OCI-M2 (cell line): ENCODE measurements at regions not wholly inside any gene's neighbourhood (a gene's known extent, or its start where the extent isn't known, plus 50 kb on each side); places are given as distances from the start of the nearest gene placed in this dataset.

Experiments used
- DNase-seq: peaks from one replicate; lab custom pipeline; 2025; ENCODE audit not compliant: unreplicated experiment; lab: John Stamatoyannopoulos, UW

DNA sequence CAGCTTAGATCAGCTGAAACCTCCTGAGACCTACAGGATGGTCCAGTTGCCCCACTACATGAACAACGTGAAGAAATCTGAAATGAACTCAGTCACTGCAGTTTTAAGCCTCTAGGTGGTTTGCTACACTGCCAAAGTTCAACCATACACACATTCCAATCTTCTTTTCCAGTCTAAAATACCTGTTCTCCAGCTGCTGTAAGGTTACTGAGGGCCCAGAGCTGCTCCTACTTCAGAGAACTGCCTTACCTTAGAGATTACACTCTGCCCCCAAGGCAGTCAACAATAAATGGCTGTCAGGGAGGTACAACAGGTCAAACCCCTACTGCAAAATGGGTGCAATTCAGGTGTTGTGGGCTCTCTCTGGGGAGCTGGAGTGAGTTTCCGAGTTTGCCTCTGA lies 154.1 kb upstream of the MIR17HG start:
- no peak for DNase-seq

DNA sequence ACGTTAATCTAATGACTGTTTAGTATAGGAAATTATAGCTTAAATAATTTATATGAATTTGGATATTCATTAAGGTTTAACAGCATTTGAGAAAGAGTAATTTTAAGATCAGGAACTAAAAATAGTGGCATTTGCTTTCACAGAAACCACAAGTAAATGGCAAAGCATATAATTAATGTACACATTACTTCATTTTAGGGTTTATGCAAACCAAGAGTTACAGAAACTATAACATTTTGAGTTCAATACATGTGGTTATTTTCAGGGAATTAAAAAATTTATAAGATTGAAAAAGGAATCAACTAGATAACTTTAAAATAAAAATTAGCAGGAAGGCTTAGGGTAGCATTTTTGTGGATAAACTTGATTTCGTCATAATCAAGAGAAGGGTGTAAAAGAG lies 151.7 kb upstream of the MIR17HG start:
- DNase-seq: no peak

DNA sequence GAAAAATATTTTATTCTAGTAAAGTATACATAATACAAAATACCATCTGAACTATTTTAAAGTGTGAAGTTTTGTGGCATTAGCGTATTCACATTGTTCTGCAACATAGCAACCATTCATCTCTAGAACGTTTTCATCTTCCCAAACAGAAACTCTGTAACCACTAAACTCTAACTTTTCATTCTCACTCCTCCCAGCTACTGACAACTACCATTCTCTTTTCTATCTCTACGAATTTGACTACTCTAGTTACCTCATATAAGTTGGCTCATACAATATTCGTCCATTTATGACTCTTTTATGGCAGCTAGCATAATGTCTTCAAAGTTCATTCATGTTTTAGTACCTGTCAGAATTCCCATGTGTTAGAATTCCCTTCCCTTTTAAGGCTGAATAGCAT lies 150.5 kb upstream of the MIR17HG start:
- no peak for DNase-seq

DNA sequence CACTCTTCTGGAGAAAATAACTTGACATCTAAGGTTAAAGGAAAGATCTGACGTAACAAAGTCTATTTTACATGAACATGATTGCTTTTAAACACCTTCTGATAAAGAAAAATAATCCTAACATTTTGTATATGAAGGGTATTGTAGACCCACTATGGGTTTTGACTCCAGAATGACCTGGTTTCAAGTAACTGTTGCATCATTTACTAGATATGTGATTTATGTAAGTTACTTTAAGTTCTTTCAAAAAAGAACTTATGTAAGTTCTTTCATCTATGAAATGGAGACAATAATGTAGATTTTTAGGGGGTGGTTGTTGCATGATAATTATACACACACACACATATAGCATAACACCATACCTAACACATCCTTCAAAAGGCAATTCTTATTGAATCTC lies 147.6 kb upstream of the MIR17HG start:
- no peak for DNase-seq

DNA sequence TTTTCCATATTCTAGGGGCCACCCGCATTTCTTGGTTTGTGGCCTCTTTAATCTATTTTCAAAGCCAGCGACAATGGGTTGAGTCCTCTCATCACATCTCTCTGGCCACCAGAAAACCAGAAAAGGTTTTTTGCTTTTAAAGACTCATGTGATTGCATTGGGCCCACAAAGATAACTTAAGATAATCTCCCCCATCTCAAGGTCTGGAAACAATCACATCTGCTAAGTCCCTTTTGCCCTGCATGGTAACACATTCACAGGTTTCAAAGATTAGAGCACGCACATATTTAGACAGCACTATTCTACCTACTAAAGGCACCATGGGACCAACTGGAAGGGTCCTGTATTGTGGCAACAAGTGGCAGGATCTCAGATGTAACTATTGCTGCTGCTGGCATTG lies 147.0 kb upstream of the MIR17HG start:
- no peak for DNase-seq

DNA sequence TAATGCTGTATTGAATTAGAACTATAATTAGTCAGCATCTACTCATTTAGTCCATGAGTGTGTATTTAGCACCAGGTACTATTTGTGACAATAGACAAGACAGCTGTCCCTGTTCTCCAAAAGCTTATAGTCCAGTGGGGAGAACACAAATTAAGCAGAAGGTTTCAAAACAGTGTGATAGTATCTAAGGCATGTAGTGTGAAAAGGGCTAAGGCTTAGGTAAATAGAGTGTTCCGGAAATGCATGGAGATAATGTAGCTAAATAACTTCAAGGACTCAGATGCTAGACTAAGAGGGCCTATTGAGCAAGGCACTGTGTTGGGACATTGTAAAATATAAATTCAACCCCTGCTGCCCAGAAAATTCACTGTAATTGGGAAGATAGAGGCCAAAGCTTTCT lies 144.1 kb upstream of the MIR17HG start:
- DNase-seq: no peak

DNA sequence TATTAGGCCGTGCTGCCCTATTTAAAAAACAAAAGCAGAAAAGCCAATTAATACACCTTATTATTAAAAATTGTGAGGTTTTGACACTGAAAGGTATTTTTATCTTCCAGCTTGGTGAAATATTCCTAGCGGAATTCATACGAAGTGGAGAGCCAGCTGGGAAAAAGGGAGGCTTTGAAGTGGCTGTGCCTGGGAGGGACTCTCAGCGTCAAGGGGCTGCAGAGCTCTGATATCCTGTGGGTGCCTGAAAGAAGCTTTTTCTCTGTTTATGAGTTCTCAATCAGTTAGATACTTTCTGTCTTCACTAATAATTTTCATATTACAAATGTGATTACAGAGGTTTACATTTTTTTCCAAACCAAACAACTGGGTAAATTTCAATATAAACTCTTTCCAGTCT lies 140.2 kb upstream of the MIR17HG start:
- no peak for DNase-seq

DNA sequence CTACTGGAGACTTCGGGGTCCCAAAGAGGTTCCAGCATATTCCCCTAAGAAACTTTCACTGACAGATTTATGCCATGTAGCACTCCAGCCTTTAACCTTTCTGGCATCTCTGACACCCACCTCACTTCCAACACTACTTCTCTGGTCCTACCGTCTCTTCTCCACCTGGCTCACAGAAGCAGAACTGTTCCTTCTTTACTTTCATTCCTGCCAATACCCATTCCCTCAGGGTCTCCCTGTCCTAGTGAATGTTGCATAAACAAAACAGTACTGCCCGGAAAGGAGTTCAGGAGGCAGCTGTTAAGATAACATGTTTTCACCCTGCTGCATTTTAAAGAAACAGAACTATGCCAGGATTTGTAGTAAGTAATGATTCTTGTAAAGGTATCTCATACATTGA lies 136.0 kb upstream of the MIR17HG start:
- DNase-seq: no peak

DNA sequence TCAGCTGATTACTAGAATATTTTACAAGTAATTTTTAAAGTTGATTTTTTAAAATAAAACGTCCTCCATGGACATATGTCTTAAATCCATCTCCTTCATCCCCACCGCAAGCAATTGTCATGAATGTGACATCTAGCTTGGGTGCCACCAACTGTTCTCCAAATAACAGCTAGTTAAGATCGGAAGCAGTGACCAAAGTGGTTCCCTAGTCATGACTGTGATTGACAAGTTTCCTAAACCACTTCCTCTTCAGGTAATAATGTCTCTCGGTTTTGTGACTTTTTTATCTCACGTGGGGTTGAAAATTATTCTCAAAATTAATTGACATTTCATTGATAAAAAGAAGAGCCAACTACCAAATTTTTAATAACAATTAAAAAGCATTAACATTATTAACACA lies 135.3 kb upstream of the MIR17HG start:
- DNase-seq: no peak

DNA sequence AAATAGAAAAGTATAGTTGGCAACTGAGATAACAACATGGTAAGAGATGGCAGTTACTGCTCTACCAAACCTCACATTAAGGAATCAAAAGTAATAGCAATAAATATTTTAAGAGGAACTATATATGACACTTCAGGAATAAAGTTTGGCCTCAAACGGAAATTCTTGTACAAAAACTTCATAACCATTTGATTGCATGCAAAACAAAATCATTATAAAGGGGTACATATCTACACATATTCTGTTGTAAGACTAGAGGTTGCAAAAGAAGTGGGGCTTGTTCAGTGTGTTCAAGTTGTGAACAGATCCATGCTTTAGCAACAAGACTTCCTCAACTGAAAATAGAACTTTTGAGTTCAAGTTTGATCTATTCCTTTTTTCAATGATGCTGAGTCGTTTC lies 133.5 kb upstream of the MIR17HG start:
- DNase-seq: no peak

DNA sequence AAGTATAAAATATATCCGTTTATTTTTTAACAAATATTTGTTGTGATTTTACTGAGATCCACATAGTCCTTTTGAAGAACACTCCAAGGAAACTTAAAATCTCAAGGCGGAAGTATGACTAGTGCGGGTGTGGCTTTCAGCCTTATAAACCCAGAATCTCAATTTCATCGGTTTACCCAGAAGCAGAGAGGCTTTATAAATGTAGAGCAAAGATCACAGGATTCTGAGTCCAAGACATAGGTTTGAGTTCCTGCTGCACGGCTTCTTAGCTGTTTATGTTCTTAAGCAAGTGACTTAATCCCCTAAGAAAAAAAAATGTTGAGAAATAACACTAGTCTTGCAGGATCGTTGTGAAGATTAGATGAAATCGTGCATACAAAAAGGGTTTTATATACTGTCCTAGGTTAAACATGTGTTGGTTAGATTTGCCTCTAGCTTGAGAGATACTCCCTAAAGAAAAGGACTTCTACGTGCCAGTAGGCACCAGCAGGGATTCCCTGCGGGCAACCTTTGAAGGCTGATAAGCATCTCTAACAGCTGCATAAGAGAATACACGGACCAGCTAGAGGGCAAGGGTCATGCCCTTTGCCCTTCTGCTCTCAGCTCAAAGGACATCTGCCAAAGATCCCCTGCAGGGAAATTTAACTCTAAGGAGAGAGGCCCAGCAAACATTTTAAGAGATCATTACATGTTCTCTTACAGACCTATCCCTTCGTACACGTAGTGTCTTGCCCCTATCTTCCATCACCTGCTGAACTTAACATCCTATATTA lies 130.4 kb upstream of the MIR17HG start:
- DNase-seq: no peak

DNA sequence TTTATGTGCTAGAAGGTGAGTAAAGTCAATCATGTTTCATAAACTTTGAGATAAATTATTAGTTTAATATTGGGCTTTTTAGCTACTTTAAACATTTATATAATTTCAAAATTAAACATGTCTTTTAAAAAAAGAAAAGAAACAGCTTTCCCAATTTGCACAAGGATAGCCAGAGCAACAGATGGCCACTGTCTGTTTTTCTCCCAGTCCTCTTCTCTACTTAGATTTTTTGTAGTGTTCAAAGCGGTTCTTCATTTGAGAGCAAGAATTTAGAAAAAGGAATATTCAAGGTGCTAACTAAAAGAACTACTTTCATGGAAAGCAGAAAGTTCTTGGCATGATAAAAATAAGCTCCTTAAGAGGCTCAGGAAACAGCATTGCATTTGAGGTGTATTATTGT lies 128.3 kb upstream of the MIR17HG start:
- DNase-seq: no peak

DNA sequence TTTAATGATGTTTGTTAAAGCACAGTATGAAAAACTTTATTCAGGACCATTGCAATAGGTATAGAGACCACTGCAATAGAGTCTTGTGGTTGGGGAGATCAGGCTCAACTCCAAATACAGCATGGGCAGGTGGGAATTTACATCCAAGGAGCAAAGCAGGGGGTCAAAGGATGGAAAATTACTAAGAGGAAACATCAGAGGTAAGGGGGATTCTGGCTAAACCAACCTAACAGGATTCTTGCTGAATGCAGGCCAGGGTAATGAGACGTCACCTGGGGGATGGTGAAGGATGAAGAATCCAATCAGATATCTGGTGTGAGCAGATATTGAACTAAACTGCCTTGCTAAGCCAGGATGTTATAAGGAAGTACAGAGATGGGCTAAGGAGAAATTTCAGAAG lies 126.6 kb upstream of the MIR17HG start:
- DNase-seq: no peak

DNA sequence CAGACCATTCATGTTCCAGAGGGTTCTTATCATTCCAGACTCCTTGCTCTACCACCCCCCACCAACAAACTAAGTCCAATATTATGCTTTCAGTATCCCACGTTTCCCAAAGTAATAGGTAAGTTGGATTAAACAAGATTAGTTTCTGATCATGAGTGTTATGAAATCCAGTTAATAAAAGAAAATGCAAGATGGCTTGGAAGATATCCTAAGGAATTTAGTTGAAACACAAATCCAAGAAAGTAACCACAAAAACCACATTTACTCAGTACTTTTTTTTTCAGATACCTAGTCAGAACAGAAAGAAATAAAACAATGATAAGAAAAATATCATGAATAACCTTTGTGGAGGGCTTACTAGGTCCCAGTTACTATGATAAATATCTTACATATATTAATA lies 119.4 kb upstream of the MIR17HG start:
- no peak for DNase-seq

DNA sequence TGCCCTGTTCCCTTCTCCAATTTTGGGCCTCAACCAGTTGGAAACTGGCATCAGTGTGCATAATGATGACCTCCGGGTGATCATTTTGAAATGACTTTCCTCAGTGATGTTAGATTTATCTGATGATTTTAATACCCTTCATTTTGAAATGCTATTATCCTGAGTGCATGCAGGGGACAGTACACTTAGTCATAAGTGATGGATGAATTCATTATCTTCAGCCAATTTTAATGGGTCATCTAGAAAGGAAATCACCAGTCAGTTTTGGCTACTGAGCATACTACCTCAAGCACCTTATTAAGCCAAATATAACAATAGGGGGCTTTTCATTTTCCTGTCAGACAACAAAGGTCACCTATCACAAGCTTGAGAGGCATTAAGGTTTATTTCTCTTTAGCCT lies 118.5 kb upstream of the MIR17HG start:
- no peak for DNase-seq

DNA sequence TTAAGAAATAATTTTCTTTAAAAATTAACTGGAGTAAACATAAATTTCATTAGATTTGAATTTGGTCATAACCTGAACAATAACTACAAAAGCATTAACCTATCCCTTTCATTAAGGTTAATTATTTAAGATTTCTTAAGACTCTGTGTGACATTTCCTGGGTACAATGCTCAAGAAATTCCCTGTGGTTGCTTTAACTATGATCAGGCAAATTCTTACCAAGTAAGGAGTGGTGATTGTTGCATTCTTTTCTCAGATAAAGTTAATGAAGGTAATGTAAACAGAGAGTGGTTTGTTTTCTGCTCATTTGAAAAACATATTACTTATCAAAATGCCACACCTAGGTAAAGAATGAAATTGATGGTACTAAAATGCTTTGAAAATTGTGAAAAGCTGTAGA lies 114.8 kb upstream of the MIR17HG start:
- DNase-seq: no peak

DNA sequence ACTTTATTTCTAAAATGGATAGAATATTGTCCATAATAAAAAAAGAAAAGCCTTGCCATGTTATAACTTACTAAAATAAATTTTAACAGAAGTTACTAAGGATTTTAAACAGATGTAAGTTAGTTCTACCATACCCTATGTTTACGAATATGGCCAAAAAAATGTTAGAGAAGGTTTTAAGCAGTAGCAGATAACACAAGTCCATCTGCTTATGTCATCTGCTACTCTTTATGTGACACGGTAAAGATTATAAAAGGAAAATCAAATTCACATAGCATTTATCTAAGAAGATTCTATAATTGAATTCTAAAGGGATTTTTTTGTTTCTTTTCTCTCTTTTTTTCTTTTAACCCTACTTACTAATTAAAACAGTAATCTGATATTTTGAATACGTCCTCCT lies 114.2 kb upstream of the MIR17HG start:
- no peak for DNase-seq

DNA sequence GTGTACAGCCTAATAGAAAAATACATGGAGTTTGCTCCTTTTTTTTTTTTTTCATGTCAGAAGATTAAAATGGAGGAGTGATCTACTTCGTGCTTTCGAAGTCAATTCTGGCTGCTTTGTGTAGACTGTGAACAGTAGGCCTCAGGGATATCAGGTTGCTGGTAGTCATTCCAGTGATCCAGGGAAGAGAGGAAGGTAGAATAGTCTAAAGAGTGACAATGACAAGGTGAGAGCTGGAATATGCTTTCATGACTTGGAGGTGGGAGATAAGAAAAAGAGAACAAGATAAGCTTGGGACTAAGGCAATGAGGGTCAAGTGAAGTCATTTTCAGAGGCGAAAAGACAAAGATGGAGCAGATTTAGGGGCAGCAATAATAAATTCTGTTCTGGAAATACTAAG lies 111.3 kb upstream of the MIR17HG start:
- no peak for DNase-seq

DNA sequence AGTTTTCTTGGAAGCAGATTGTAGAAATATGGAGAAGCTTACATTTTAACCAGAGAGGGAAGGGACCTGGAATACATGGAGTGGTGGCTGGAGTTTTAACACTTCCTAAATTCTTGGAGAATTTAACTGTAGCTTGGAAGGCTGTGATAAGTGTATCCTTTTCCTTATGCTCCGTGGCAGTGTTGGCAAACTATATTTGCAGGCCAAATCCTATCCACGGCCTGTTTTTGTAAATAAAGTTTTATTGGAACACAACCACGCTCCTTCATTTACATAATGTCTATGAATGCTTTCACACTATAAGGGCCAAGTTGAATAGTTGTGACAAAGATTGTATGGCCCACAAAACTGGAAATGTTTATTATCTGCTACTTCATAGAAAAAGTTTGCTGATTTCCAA lies 110.6 kb upstream of the MIR17HG start:
- DNase-seq: no peak

DNA sequence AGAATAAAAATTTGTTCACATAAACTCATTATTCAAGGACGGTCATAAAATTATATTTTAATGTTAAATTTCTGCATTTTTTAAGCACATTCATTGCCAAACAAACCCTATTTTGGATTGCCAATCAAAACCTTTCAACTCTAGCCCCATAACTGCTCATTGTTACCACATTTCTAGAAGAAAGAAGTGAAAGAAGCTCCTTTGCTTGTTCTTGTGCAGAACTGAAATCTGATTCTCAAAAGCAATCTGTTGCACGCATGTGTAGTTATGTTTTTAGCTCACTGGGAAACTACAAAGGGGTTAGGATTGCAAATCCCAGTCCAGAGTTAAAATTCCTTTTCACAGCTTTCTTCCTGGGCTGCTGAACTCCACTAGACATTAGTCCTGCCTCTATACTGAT lies 109.5 kb upstream of the MIR17HG start:
- no peak for DNase-seq

DNA sequence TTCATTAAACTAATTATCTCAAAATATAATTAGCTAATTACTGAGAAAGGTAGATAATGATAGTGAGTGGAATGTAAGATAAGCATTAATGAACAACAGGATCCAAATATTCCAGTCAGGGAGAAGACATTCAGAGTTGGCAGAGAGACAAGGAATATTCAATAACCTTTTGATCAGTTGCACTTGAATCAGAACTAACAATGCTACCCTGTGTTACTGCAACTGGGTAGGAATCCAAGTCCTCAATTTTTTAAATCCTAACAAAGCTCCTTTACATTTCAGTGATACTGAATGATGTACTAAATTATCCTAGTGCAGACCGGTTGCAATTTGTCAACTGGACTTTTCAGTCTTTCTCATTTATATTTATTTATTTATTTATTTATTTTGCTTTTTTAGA lies 107.1 kb upstream of the MIR17HG start:
- no peak for DNase-seq

DNA sequence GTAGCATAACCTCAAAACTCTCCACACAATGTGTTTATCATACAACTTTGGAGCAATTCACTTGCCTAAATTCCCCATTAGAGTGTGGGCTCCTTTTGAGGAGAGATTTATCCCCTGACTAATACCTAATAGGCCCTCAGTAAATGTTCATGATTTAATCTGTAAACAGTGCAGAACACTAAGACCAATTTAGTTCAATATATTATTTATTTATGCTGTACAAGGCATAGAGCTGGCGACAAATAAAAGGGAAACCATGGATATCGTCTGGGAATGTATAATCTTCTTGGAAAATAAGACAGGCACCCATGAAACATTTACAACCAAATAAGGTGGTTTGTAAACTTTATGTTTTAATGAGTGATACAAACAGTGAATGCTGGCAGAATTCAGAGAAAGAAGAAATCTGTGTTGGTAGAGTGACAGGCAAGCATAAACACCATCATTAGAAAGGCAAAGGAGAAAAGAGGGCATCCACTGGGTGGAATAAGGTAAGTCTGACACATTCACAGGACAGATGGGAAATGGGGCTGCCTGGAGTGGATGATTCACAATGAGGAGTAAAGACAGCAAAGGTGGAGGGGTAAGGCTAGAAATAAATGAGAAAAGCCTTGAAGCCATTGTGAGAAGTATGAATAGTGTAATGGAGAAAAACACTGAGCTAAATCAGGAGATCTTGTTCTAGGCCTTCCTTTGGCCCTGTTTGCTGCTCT lies 106.1 kb upstream of the MIR17HG start:
- DNase-seq: no peak

DNA sequence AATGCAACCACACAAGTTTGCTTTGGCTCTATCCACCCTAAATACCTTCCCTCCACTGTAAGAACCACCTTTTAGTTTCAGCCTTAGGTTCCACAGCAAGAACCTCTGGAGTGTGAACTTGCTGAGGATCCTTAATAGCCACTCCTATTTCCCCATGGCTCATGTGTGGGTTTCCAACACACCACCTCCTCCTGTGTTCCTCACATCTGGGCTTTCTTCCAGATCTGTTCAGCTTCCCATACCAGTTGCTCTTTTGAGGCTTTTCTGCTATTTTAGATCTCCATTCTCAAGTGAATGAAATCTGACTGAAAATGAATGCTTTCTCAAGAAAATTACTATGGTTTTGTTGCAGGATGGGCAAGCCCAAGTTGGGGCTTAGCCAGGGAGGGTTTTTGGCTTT lies 104.8 kb upstream of the MIR17HG start:
- DNase-seq: no peak
